H1 (cell line): ENCODE measurements at regions not wholly inside any gene's neighbourhood (a gene's known extent, or its start where the extent isn't known, plus 50 kb on each side); places are given as distances from the start of the nearest gene placed in this dataset.

Experiments
- CTCF ChIA-PET: fragments of 300-600 bp; sonication (Branson Sonifier 250); formaldehyde crosslinking; loops from one replicate; lab custom pipeline; 2021; ENCODE audit not compliant: partially characterized antibody; lab: Charles Lee
- POLR2A ChIA-PET: fragments of 300-600 bp; sonication (Branson Sonifier 250); formaldehyde crosslinking; loops from one replicate; lab custom pipeline; 2021; ENCODE audit warnings: inconsistent platforms; ENCODE audit not compliant: partially characterized antibody; lab: Charles Lee
- DNase-seq, 2 experiments: peaks; one replicate each; pipeline versions ENCODE4 v3.0.0 to v3.0.0-alpha.2; 2010 to 2022; ENCODE audit warnings: low spot score in 2 of 2, low read depth in 1 of 2, mixed read lengths in 1 of 2
- FAIRE-seq: peaks from 2 replicates; lab custom pipeline; 2011; peaks lifted over from hg19 to GRCh38; lab: Jason Lieb, UNC
- H2AFZ ChIP-seq: 2 replicates; pipeline ENCODE4 v1.8.1; 2012; ENCODE audit warnings: low read length, inconsistent platforms
- H2AK5ac ChIP-seq: 2 replicates; pipeline ENCODE4 v1.6.1; 2013; ENCODE audit warnings: low read depth, low read length
- H2BK120ac ChIP-seq: replicated peaks from 2 replicates; pipeline ENCODE3; 2013; ENCODE audit warnings: low read depth, low read length, inconsistent platforms
- H2BK12ac ChIP-seq: 2 replicates; pipeline ENCODE4 v1.6.1; 2013; ENCODE audit warnings: low read depth, low read length
- H2BK15ac ChIP-seq: 2 replicates; pipeline ENCODE4 v1.6.1; 2013; ENCODE audit warnings: low read length
- H2BK20ac ChIP-seq: 2 replicates; pipeline ENCODE4 v1.6.1; 2013; ENCODE audit warnings: low read length
- H2BK5ac ChIP-seq: 2 replicates; pipeline ENCODE4 v1.6.1; 2013; ENCODE audit warnings: low read depth, low read length
- H3K14ac ChIP-seq: 2 replicates; pipeline ENCODE4 v1.6.1; 2013; ENCODE audit warnings: inconsistent platforms; ENCODE audit not compliant: insufficient read length
- H3K18ac ChIP-seq: 2 replicates; pipeline ENCODE4 v1.6.1; 2013; ENCODE audit warnings: low read length; ENCODE audit errors: extremely low read depth
- H3K23ac ChIP-seq: 2 replicates; pipeline ENCODE4 v1.6.1; 2013; ENCODE audit warnings: inconsistent platforms; ENCODE audit not compliant: insufficient read length
- H3K23me2 ChIP-seq: 2 replicates; pipeline ENCODE4 v1.6.1; 2013; ENCODE audit warnings: low read depth, low read length
- H3K27ac ChIP-seq: 2 replicates; pipeline ENCODE4 v1.6.1; 2011; ENCODE audit warnings: low read depth, low read length, inconsistent platforms
- H3K27me3 ChIP-seq, 4 experiments: replicated peaks in 1 of 4; 1 replicate in 1 of 4; 2 replicates in 3 of 4; pipeline versions ENCODE4 v1.6.1 to v1.8.1; 2011 to 2013; ENCODE audit warnings: low read length in 3 of 4, mild to moderate bottlenecking in 3 of 4, inconsistent platforms in 2 of 4, mixed read lengths in 2 of 4, moderate library complexity in 1 of 4; ENCODE audit not compliant: control insufficient read depth in 3 of 4, insufficient read depth in 3 of 4; ENCODE audit errors: extremely low read depth in 1 of 4
- H3K36me3 ChIP-seq, 4 experiments: 2 replicates each; pipeline versions ENCODE4 v1.6.1 to v1.8.1; 2011 to 2013; ENCODE audit warnings: mild to moderate bottlenecking in 4 of 4, low read length in 3 of 4, moderate library complexity in 2 of 4, control low read depth in 1 of 4, inconsistent platforms in 1 of 4; ENCODE audit not compliant: insufficient read depth in 4 of 4, control insufficient read depth in 2 of 4
- H3K4ac ChIP-seq: replicated peaks from 2 replicates; pipeline ENCODE3; 2013; ENCODE audit warnings: low read length, low read depth, mixed read lengths, inconsistent platforms; ENCODE audit not compliant: insufficient read length
- H3K4me1 ChIP-seq, 4 experiments: replicated peaks in 1 of 4; 1 replicate in 1 of 4; 2 replicates in 3 of 4; pipeline versions ENCODE4 v1.6.1 to v1.8.1; 2011 to 2013; ENCODE audit warnings: low read length in 3 of 4, inconsistent platforms in 2 of 4, mixed read lengths in 1 of 4; ENCODE audit not compliant: insufficient read depth in 4 of 4, control insufficient read depth in 3 of 4
- H3K4me2 ChIP-seq, 2 experiments: 2 replicates each; pipeline versions ENCODE4 v1.6.1 to v1.8.1; 2011 to 2013; ENCODE audit warnings: low read depth in 2 of 2, low read length in 2 of 2, control low read depth in 1 of 2, inconsistent platforms in 1 of 2, mild to moderate bottlenecking in 1 of 2; ENCODE audit not compliant: insufficient read depth in 1 of 2
- H3K4me3 ChIP-seq, 4 experiments: fragments of 200-600, 300-600 bp in 1 of 4; sonication (generic), shearing (Covaris generic), sonication (Bioruptor Twin) in 1 of 4; 2 replicates each; pipeline versions ENCODE4 v1.5.1 to v1.8.1; 2011 to 2016; ENCODE audit warnings: low read length in 4 of 4, low read depth in 3 of 4, control low read depth in 2 of 4, inconsistent platforms in 2 of 4, mild to moderate bottlenecking in 2 of 4, mixed read lengths in 1 of 4, moderate library complexity in 1 of 4; ENCODE audit not compliant: insufficient read depth in 2 of 4; ENCODE audit errors: extremely low read depth in 1 of 4
- H3K56ac ChIP-seq: replicated peaks from 2 replicates; pipeline ENCODE3; 2013; ENCODE audit warnings: low read depth, mild to moderate bottlenecking, mixed read lengths, low read length, inconsistent platforms; ENCODE audit not compliant: insufficient read length
- H3K79me1 ChIP-seq: 2 replicates; pipeline ENCODE4 v1.6.1; 2013; ENCODE audit warnings: low read depth, low read length, control low read depth
- H3K79me2 ChIP-seq, 2 experiments: 2 replicates each; pipeline versions ENCODE4 v1.6.1 to v1.8.1; 2012 to 2013; ENCODE audit warnings: low read length in 2 of 2, mild to moderate bottlenecking in 2 of 2, inconsistent platforms in 1 of 2; ENCODE audit not compliant: insufficient read depth in 2 of 2, control insufficient read depth in 1 of 2
- H3K9ac ChIP-seq, 4 experiments: replicated peaks in 1 of 4; 1 replicate in 1 of 4; 2 replicates in 3 of 4; pipeline versions ENCODE4 v1.6.1 to v1.8.1; 2011 to 2013; ENCODE audit warnings: low read depth in 3 of 4, low read length in 3 of 4, control low read depth in 2 of 4, mild to moderate bottlenecking in 2 of 4, moderate library complexity in 2 of 4, inconsistent platforms in 1 of 4; ENCODE audit errors: extremely low read depth in 1 of 4
- H3K9me3 ChIP-seq, 2 experiments: 2 replicates each; pipeline versions ENCODE4 v1.6.1 to v1.8.1; 2012 to 2013; ENCODE audit warnings: mild to moderate bottlenecking in 2 of 2, moderate library complexity in 2 of 2, control low read depth in 1 of 2, inconsistent platforms in 1 of 2, low read depth in 1 of 2, low read length in 1 of 2, mixed read lengths in 1 of 2; ENCODE audit not compliant: insufficient read depth in 2 of 2
- H4K20me1 ChIP-seq, 2 experiments: replicated peaks in 1 of 2; 2 replicates each; pipeline versions ENCODE3 to v1.8.1; 2011 to 2013; ENCODE audit warnings: inconsistent platforms in 2 of 2, low read length in 2 of 2, mild to moderate bottlenecking in 1 of 2; ENCODE audit not compliant: insufficient read depth in 2 of 2, control insufficient read depth in 1 of 2
- H4K5ac ChIP-seq: 2 replicates; pipeline ENCODE4 v1.6.1; 2013; ENCODE audit warnings: low read length, low read depth, mixed read lengths, inconsistent platforms; ENCODE audit not compliant: insufficient read length
- H4K8ac ChIP-seq: 2 replicates; pipeline ENCODE4 v1.8.0; 2013; ENCODE audit warnings: mild to moderate bottlenecking, moderate library complexity, low read length, inconsistent platforms; ENCODE audit not compliant: insufficient read depth; ENCODE audit errors: extremely low read depth
- H4K91ac ChIP-seq: replicated peaks from 2 replicates; pipeline ENCODE3; 2013; ENCODE audit warnings: low read length, mixed read lengths, inconsistent platforms; ENCODE audit not compliant: insufficient read length
- CTCF ChIP-seq, 3 experiments: IDR thresholded peaks; 1 replicate in 2 of 3; 2 replicates in 1 of 3; pipeline versions ENCODE4 v1.5.1 to v1.6.1; 2011; ENCODE audit warnings: low read length in 3 of 3, mild to moderate bottlenecking in 3 of 3, inconsistent platforms in 2 of 3, low read depth in 1 of 3, moderate library complexity in 1 of 3; ENCODE audit not compliant: insufficient read depth in 1 of 3; ENCODE audit errors: control extremely low read depth in 1 of 3
- EZH2 ChIP-seq: fragments of 200-600 bp; sonication (generic); IDR thresholded peaks from 2 replicates; pipeline ENCODE4 v1.7.1; 2012; ENCODE audit warnings: low read depth, mild to moderate bottlenecking, moderate library complexity, low read length, inconsistent platforms; ENCODE audit not compliant: severe bottlenecking
- HDAC2 ChIP-seq, 2 experiments: fragments of 300-600 bp in 1 of 2; sonication (generic) in 1 of 2; IDR thresholded peaks; 2 replicates each; pipeline ENCODE4 v1.6.1; 2011 to 2012; ENCODE audit warnings: low read depth in 2 of 2, low read length in 2 of 2, mild to moderate bottlenecking in 2 of 2, moderate library complexity in 2 of 2, borderline replicate concordance in 1 of 2, inconsistent platforms in 1 of 2
- KDM4A ChIP-seq: IDR thresholded peaks from one replicate; pipeline ENCODE4 v1.7.1; 2012; ENCODE audit warnings: low read depth, mild to moderate bottlenecking, moderate library complexity, low read length, inconsistent platforms; ENCODE audit not compliant: severe bottlenecking
- MAFK ChIP-seq: IDR thresholded peaks from 2 replicates; pipeline ENCODE4 v1.6.1; 2012; ENCODE audit warnings: low read depth, mild to moderate bottlenecking, improper control_type of control experiment, low read length
- MAX ChIP-seq: IDR thresholded peaks from 2 replicates; pipeline ENCODE4 v1.6.1; 2012; ENCODE audit warnings: inconsistent platforms
- NRF1 ChIP-seq: IDR thresholded peaks from 2 replicates; pipeline ENCODE4 v1.6.1; 2011; ENCODE audit warnings: mild to moderate bottlenecking, low read depth, low read length, improper control_type of control experiment
- SIN3A ChIP-seq, 2 experiments: IDR thresholded peaks in 1 of 2; conservative IDR thresholded peaks in 1 of 2; 2 replicates each; pipeline ENCODE4 v1.6.1; 2011 to 2012; ENCODE audit warnings: low read length in 2 of 2, improper control_type of control experiment in 1 of 2, low read depth in 1 of 2, mild to moderate bottlenecking in 1 of 2
- SP4 ChIP-seq: IDR thresholded peaks from 2 replicates; pipeline ENCODE4 v1.6.1; 2012; ENCODE audit warnings: low read length, inconsistent platforms
- TAF1 ChIP-seq: IDR thresholded peaks from 2 replicates; pipeline ENCODE4 v1.6.1; 2011; ENCODE audit warnings: mild to moderate bottlenecking, low read depth, low read length
- WGBS, 2 experiments: shearing (Covaris generic) in 1 of 2; methylation state at CpG; one replicate each; pipeline versions ENCODE4 v1.1.6 to v1.1.7; 2013 to 2015; ENCODE audit warnings: low lambda C conversion rate in 2 of 2, mixed read lengths in 2 of 2, inconsistent platforms in 1 of 2, low coverage in 1 of 2, missing lambda C conversion rate in 1 of 2; ENCODE audit not compliant: insufficient replicate concordance in 2 of 2, insufficient coverage in 1 of 2, insufficient read length in 1 of 2; ENCODE audit errors: extremely low coverage in 1 of 2, missing lambda C conversion rate in 1 of 2; 5-methylcytosine and 5-hydroxymethylcytosine counted together
- TF ChIP-seq, protein P1 (sequence below): IDR thresholded peaks from 2 replicates; pipeline ENCODE4 v1.6.1; 2012; ENCODE audit warnings: inconsistent platforms

GRCh38 chr7:96486681-96487080 lies 164.8 kb upstream of the SLC25A13 start:
- Histone ChIP-seq H3K9ac (no peak overlapping the region), H3K14ac (no peak overlapping the region), H3K79me1 (no peaks in the 10 kb centered on the region), H3K27me3 (no peaks in the 10 kb centered on the region), H3K18ac (no peak overlapping the region), H3K4me2 (no peak overlapping the region), H4K5ac (no peak overlapping the region), H2AFZ (no peak overlapping the region), H2BK120ac (no peak overlapping the region), H2BK5ac (no peak overlapping the region), H3K23me2 (no peaks in the 10 kb centered on the region), H2BK15ac (no peak overlapping the region), H3K4ac (no peak overlapping the region), H3K27ac (no peak overlapping the region), H2BK12ac (no peak overlapping the region), H3K23ac (no peak overlapping the region), H4K91ac (no peak overlapping the region), H3K4me1 (no peaks in the 10 kb centered on the region), H4K20me1 (no peaks in the 10 kb centered on the region), H3K56ac (no peak overlapping the region), H2BK20ac (no peak overlapping the region), H3K4me3 (no peak overlapping the region), H4K8ac (no peak overlapping the region), H2AK5ac (no peak overlapping the region), H3K79me2 (no peaks in the 10 kb centered on the region), H3K9me3 (no peaks in the 10 kb centered on the region), H3K36me3 (no peaks in the 10 kb centered on the region)
- ChIA-PET POLR2A (no interaction called here), CTCF (no interaction called here)
- WGBS, 2 experiments: 94% methylated on average over 4 of the region's 4 CpGs; no CpG with 5 or more reads in 1 of the 2 experiments
- DNase-seq (no peak), FAIRE-seq (no peak)
- TF ChIP-seq HDAC2 (IDR thresholded peaks at IDR 0.05; ENCODE audit: borderline replicate concordance in 1 of 2, low read depth in 2 of 2, low read length in 2 of 2) (no peak), SP4 (no peak), NRF1 (no peak), CTCF (IDR thresholded peaks at IDR 0.05; ENCODE audit: control extremely low read depth in 1 of 3, insufficient read depth in 1 of 3, low read depth in 1 of 3, low read length in 3 of 3) (no peak), TAF1 (no peak), SIN3A (conservative IDR thresholded peaks at IDR 0.05 in 1 of 2, IDR thresholded peaks at IDR 0.05 in 1 of 2; ENCODE audit: low read depth in 1 of 2, low read length in 2 of 2) (no peak), EZH2 (no peak), KDM4A (no peak), MAFK (no peak), MAX (no peak)
- TF ChIP-seq, protein P1, sequence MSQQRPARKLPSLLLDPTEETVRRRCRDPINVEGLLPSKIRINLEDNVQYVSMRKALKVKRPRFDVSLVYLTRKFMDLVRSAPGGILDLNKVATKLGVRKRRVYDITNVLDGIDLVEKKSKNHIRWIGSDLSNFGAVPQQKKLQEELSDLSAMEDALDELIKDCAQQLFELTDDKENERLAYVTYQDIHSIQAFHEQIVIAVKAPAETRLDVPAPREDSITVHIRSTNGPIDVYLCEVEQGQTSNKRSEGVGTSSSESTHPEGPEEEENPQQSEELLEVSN: no peak
